22Rv1 (cell line): ENCODE measurements at regions not wholly inside any gene's neighbourhood (a gene's known extent, or its start where the extent isn't known, plus 50 kb on each side); places are given as distances from the start of the nearest gene placed in this dataset.

Experiments
- H3K27ac ChIP-seq: fragments of 450-650 bp; 2 replicates; pipeline ENCODE4 v1.5.1; 2017
- CTCF ChIP-seq: fragments of 450-650 bp; IDR thresholded peaks from 2 replicates; pipeline ENCODE4 v1.5.1; 2017; ENCODE audit warnings: mild to moderate bottlenecking
- ZFX ChIP-seq: fragments of 450-650 bp; IDR thresholded peaks from 2 replicates; pipeline ENCODE4 v1.6.1; 2017; ENCODE audit warnings: antibody characterized with exemption, borderline replicate concordance

DNA sequence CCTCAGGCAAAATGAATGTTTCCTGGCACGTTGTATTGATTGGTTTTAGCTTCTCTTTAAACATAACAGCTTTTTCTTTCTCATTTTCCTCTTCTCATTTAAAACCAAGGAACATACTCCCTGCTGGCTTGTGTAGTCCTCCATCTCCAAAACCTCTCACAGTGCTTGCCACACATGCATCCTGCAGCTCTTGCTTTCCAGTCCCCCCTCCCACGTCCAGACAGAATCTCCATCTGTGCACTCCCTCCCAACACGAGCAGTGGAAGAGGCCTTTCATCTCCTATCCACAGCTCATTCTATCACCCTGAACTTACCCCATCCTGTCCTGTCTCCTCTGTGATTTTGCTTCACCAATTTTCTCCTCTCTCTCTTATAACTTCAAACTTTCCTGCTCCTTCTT, 99.6 kb upstream of the THSD7B start:
- H3K27ac ChIP-seq = no peak overlapping the region
- TF ChIP-seq ZFX (no peak), CTCF (no peak)

- no peak overlapping the region for H3K27ac ChIP-seq
Observed at GRCh38 chr2:136664713-136665405, 100.5 kb upstream of the THSD7B start.

GRCh38 chr2:136658201-136658600, 107.1 kb upstream of the THSD7B start:
- TF ChIP-seq ZFX = no peak
- TF ChIP-seq CTCF = no peak
- no peak overlapping the region for H3K27ac ChIP-seq

More at GRCh38 chr2:136664713-136665405, 100.5 kb upstream of the THSD7B start:
- TF ChIP-seq CTCF (no peak), ZFX (no peak)

DNA sequence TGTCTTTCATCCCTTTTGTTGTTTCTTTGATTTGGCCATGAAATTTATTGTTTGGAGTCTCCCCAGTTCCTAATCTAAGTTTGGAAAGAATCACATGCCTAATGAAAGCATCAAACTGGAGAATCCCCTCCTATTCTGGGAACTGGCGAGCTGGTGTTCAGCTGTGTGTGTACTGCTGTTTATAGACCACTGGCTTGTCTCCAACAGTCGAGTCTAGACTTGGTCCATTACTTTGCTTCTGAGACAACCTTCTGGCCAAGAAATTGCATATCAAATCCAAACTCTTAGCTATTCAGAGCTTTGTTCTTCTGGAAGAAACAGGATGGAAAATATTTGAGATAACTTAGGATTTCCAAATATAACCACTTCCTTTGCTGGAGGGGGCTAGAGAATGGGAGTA, 111.5 kb upstream of the THSD7B start:
- TF ChIP-seq CTCF = no peak
- TF ChIP-seq ZFX = no peak
- H3K27ac ChIP-seq = no peak overlapping the region

DNA sequence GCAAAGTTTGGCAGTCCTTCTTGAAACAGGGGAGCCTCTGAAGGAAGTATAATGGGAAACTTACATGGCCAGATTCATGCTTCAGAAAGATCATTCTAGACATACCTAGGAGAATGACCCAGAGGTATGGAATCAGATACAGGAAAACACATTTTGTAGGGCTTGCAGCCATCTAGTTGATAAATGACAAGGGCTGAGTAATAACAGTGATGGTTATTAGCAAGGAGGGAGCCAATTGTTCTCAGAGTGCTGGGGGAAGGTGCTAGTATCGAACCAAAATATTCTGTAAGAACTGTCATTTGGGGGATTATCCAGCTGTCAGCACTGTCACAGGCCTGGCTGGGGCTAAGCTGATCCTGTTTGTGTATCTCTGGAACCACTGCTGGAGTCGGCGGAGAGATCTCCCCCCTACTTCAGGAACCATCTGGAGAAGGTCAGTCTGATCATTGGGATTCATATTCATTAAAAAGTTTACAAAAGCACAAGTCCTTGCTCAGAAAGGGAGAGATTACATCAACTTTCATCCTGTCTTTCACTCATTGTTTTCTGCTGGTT, 113.8 kb upstream of the THSD7B start:
- TF ChIP-seq ZFX (no peak), CTCF (no peak)

DNA sequence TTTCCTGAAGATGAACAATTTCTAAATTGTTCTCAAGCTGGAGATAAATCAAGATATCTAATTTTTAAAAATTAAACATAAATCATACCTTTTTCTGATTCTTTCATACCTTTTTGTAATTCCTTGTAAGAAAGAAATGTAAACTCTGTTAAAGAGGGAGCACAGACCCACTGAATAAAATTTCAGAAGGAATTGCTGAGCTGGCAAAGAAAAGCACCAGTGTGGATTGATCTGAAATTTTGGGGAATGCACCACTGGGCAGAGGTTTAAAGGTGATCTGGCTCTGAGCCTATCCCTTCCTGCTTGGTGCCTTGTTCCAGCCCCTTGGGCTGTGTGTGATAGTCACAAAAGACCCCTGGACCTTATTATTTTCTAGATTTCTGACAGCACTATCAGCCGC, 118.3 kb upstream of the THSD7B start:
- no peak for TF ChIP-seq ZFX
- no peak for TF ChIP-seq CTCF
- no peak overlapping the region for H3K27ac ChIP-seq

More for the DNA sequence above, 113.8 kb upstream of the THSD7B start:
- H3K27ac ChIP-seq = no peak overlapping the region

GRCh38 chr2:136645236-136645828, 120.0 kb upstream of the THSD7B start:
- no peak overlapping the region for H3K27ac ChIP-seq
- TF ChIP-seq ZFX = no peak
- TF ChIP-seq CTCF = no peak
